ENCODE measurements at regions not wholly inside any gene's neighbourhood (a gene's known extent, or its start where the extent isn't known, plus 50 kb on each side); places are given as distances from the start of the nearest gene placed in this dataset.

DNA sequence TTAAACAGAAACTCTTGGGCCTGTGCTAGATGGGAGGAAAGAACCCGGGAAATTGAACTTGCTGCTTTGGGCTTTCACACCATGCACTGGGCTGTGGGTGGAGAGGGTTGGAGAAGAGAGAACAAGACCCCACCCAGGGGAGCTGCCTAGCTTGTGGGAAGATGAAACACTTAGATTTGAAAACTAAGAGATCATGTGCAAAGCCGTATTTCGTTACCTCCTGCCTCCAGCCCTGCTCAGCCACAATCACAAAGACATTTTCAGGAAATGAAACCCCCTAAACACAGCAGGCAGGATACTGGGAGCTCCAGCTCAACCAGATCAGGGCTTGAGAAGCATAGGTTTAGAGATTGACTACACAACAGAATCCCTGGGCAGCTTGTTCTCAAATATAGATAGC, 183.0 kb upstream of the C2CD4B start:
- Mint-ChIP-seq H3K4me1 (peaks cover 8% of the 10 kb centered on the region), H3K4me3 (no peak overlapping the region), H3K27me3 (ENCODE audit: low read depth) (no peaks in the 10 kb centered on the region), H3K9me3 (peaks cover 7% of the 10 kb centered on the region), H3K36me3 (no peaks in the 10 kb centered on the region), H3K27ac (no peak overlapping the region)
- CTCF ChIA-PET: no interaction called here
- TF ChIP-seq GTF2I (CRISPR knock-in tag; conservative IDR thresholded peaks at IDR 0.05) (no peak), TCF7 (CRISPR knock-in tag; IDR thresholded peaks at IDR 0.05; ENCODE audit: low read depth) (no peak), NR3C1 (CRISPR knock-in tag; conservative IDR thresholded peaks at IDR 0.05; ENCODE audit: low read depth) (no peak), SP1 (CRISPR knock-in tag; conservative IDR thresholded peaks at IDR 0.05) (no peak), RORB (CRISPR knock-in tag; IDR thresholded peaks at IDR 0.05) (no peak), TEAD1 (CRISPR knock-in tag; IDR thresholded peaks at IDR 0.05) (no peak), CREB1 (CRISPR knock-in tag; IDR thresholded peaks at IDR 0.05) (no peak), NFATC4 (CRISPR knock-in tag; IDR thresholded peaks at IDR 0.05) (no peak)
- TF ChIP-seq, protein P1, sequence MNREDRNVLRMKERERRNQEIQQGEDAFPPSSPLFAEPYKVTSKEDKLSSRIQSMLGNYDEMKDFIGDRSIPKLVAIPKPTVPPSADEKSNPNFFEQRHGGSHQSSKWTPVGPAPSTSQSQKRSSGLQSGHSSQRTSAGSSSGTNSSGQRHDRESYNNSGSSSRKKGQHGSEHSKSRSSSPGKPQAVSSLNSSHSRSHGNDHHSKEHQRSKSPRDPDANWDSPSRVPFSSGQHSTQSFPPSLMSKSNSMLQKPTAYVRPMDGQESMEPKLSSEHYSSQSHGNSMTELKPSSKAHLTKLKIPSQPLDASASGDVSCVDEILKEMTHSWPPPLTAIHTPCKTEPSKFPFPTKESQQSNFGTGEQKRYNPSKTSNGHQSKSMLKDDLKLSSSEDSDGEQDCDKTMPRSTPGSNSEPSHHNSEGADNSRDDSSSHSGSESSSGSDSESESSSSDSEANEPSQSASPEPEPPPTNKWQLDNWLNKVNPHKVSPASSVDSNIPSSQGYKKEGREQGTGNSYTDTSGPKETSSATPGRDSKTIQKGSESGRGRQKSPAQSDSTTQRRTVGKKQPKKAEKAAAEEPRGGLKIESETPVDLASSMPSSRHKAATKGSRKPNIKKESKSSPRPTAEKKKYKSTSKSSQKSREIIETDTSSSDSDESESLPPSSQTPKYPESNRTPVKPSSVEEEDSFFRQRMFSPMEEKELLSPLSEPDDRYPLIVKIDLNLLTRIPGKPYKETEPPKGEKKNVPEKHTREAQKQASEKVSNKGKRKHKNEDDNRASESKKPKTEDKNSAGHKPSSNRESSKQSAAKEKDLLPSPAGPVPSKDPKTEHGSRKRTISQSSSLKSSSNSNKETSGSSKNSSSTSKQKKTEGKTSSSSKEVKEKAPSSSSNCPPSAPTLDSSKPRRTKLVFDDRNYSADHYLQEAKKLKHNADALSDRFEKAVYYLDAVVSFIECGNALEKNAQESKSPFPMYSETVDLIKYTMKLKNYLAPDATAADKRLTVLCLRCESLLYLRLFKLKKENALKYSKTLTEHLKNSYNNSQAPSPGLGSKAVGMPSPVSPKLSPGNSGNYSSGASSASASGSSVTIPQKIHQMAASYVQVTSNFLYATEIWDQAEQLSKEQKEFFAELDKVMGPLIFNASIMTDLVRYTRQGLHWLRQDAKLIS (CRISPR knock-in tag; IDR thresholded peaks at IDR 0.05; ENCODE audit: borderline replicate concordance): no peak
- TF ChIP-seq, protein P2, sequence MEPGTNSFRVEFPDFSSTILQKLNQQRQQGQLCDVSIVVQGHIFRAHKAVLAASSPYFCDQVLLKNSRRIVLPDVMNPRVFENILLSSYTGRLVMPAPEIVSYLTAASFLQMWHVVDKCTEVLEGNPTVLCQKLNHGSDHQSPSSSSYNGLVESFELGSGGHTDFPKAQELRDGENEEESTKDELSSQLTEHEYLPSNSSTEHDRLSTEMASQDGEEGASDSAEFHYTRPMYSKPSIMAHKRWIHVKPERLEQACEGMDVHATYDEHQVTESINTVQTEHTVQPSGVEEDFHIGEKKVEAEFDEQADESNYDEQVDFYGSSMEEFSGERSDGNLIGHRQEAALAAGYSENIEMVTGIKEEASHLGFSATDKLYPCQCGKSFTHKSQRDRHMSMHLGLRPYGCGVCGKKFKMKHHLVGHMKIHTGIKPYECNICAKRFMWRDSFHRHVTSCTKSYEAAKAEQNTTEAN (CRISPR knock-in tag; IDR thresholded peaks at IDR 0.05): no peak
- TF ChIP-seq, protein P3, sequence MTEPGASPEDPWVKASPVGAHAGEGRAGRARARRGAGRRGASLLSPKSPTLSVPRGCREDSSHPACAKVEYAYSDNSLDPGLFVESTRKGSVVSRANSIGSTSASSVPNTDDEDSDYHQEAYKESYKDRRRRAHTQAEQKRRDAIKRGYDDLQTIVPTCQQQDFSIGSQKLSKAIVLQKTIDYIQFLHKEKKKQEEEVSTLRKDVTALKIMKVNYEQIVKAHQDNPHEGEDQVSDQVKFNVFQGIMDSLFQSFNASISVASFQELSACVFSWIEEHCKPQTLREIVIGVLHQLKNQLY (CRISPR knock-in tag; IDR thresholded peaks at IDR 0.05): no peak
- TF ChIP-seq, protein P4, sequence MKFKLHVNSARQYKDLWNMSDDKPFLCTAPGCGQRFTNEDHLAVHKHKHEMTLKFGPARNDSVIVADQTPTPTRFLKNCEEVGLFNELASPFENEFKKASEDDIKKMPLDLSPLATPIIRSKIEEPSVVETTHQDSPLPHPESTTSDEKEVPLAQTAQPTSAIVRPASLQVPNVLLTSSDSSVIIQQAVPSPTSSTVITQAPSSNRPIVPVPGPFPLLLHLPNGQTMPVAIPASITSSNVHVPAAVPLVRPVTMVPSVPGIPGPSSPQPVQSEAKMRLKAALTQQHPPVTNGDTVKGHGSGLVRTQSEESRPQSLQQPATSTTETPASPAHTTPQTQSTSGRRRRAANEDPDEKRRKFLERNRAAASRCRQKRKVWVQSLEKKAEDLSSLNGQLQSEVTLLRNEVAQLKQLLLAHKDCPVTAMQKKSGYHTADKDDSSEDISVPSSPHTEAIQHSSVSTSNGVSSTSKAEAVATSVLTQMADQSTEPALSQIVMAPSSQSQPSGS (CRISPR knock-in tag; IDR thresholded peaks at IDR 0.05; ENCODE audit: borderline replicate concordance, low read depth): no peak
- ATAC-seq (no peak), DNase-seq (ENCODE audit: low spot score) (no peak)
- POLR2A ChIA-PET: no interaction called here

DNA sequence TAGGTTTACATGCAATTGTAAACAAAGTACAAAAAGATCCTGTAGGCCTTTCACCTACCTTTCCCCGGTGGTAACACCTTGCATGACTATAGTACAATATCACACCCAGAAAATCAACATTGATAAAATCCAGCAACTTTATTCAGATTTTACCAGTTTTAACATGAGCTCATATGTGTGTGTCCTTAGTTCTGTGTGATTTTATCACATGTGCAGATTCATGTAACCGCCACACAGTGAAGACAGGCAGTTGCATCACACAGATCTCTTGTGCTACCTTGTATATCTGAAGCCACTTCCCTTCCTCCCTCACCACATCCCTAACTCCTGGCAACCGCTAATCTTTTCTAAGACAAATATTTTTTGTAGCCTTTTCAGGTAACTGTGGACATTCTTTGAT, 183.5 kb upstream of the C2CD4B start:
- H3K4me1 Mint-ChIP-seq: peaks cover 9% of the 10 kb centered on the region
- H3K9me3 Mint-ChIP-seq: peaks cover 7% of the 10 kb centered on the region
- no peak overlapping the region for H3K27ac Mint-ChIP-seq
- TF ChIP-seq ESRRA (CRISPR knock-in tag; IDR thresholded peaks at IDR 0.05; ENCODE audit: borderline replicate concordance) (no peak), CREM (CRISPR knock-in tag; IDR thresholded peaks at IDR 0.05) (no peak), ZNF416 (CRISPR knock-in tag; IDR thresholded peaks at IDR 0.05) (no peak), RELA (CRISPR knock-in tag; IDR thresholded peaks at IDR 0.05; ENCODE audit: borderline replicate concordance) (no peak), SP1 (CRISPR knock-in tag; conservative IDR thresholded peaks at IDR 0.05) (no peak)
- TF ChIP-seq, protein P5, sequence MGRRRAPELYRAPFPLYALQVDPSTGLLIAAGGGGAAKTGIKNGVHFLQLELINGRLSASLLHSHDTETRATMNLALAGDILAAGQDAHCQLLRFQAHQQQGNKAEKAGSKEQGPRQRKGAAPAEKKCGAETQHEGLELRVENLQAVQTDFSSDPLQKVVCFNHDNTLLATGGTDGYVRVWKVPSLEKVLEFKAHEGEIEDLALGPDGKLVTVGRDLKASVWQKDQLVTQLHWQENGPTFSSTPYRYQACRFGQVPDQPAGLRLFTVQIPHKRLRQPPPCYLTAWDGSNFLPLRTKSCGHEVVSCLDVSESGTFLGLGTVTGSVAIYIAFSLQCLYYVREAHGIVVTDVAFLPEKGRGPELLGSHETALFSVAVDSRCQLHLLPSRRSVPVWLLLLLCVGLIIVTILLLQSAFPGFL (CRISPR knock-in tag; IDR thresholded peaks at IDR 0.05; ENCODE audit: borderline replicate concordance): no peak
- TF ChIP-seq, protein P2 (CRISPR knock-in tag; IDR thresholded peaks at IDR 0.05): no peak
- DNase-seq (ENCODE audit: low spot score) (no peak), ATAC-seq (no peak)
- H3K36me3 Mint-ChIP-seq: no peaks in the 10 kb centered on the region
- no peaks in the 10 kb centered on the region for H3K27me3 Mint-ChIP-seq (ENCODE audit: low read depth)
- ChIA-PET POLR2A (no interaction called here), CTCF (no interaction called here)
- no peak overlapping the region for H3K4me3 Mint-ChIP-seq
